ENCODE measurements at regions not wholly inside any gene's neighbourhood (a gene's known extent, or its start where the extent isn't known, plus 50 kb on each side); places are given as distances from the start of the nearest gene placed in this dataset.

DNA sequence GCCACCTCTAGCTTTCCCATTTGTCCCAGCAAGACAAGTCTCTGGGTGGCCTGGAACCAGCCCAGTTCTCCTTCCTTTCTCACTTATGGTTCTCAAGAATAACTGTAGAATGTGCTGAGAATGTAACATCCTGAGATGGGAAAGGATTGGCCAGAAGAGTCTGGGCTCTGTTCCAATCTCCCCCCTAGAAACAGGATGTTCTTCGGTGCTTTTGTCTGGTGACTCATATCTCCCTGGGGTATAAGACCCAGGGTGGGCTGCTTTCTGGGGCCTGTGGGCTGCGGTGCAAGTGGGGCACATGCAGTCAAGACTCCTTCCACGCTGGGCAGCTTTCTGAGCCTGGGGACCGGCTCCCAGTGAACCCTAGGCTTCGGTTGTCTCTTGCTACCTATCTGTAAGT, 251.2 kb upstream of the POU3F1 start:
- TF ChIP-seq SMC3 (conservative IDR thresholded peaks at IDR 0.05; ENCODE audit: poor library complexity) (no peak), POLR2AphosphoS5 (IDR thresholded peaks at IDR 0.05) (no peak), EZH2 (IDR thresholded peaks at IDR 0.05; ENCODE audit: borderline replicate concordance, insufficient read depth, low read length, poor library complexity, severe bottlenecking) (no peak), RAD21 (conservative IDR thresholded peaks at IDR 0.05) (no peak), MXI1 (conservative IDR thresholded peaks at IDR 0.05; ENCODE audit: poor library complexity, severe bottlenecking) (no peak)
- TF ChIP-seq, protein P1, sequence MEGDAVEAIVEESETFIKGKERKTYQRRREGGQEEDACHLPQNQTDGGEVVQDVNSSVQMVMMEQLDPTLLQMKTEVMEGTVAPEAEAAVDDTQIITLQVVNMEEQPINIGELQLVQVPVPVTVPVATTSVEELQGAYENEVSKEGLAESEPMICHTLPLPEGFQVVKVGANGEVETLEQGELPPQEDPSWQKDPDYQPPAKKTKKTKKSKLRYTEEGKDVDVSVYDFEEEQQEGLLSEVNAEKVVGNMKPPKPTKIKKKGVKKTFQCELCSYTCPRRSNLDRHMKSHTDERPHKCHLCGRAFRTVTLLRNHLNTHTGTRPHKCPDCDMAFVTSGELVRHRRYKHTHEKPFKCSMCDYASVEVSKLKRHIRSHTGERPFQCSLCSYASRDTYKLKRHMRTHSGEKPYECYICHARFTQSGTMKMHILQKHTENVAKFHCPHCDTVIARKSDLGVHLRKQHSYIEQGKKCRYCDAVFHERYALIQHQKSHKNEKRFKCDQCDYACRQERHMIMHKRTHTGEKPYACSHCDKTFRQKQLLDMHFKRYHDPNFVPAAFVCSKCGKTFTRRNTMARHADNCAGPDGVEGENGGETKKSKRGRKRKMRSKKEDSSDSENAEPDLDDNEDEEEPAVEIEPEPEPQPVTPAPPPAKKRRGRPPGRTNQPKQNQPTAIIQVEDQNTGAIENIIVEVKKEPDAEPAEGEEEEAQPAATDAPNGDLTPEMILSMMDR (IDR thresholded peaks at IDR 0.05; ENCODE audit: poor library complexity, severe bottlenecking): no peak
- TF ChIP-seq, protein P2, sequence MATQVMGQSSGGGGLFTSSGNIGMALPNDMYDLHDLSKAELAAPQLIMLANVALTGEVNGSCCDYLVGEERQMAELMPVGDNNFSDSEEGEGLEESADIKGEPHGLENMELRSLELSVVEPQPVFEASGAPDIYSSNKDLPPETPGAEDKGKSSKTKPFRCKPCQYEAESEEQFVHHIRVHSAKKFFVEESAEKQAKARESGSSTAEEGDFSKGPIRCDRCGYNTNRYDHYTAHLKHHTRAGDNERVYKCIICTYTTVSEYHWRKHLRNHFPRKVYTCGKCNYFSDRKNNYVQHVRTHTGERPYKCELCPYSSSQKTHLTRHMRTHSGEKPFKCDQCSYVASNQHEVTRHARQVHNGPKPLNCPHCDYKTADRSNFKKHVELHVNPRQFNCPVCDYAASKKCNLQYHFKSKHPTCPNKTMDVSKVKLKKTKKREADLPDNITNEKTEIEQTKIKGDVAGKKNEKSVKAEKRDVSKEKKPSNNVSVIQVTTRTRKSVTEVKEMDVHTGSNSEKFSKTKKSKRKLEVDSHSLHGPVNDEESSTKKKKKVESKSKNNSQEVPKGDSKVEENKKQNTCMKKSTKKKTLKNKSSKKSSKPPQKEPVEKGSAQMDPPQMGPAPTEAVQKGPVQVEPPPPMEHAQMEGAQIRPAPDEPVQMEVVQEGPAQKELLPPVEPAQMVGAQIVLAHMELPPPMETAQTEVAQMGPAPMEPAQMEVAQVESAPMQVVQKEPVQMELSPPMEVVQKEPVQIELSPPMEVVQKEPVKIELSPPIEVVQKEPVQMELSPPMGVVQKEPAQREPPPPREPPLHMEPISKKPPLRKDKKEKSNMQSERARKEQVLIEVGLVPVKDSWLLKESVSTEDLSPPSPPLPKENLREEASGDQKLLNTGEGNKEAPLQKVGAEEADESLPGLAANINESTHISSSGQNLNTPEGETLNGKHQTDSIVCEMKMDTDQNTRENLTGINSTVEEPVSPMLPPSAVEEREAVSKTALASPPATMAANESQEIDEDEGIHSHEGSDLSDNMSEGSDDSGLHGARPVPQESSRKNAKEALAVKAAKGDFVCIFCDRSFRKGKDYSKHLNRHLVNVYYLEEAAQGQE (IDR thresholded peaks at IDR 0.05; ENCODE audit: borderline replicate concordance): no peak

All from neural cell (in vitro differentiated cells).